HG03469 (cell line): ENCODE measurements at regions not wholly inside any gene's neighbourhood (a gene's known extent, or its start where the extent isn't known, plus 50 kb on each side); places are given as distances from the start of the nearest gene placed in this dataset.
"Not testable (repeated sequence)": the region's sequence is repeated elsewhere in the genome, so short reads cannot be mapped to it uniquely, and the experiment has no call there.

ENCODE experiments used
- ATAC-seq: cut with Tn5 transposase; IDR thresholded peaks from one replicate; pipeline ENCODE4 v1.9.1; 2021; ENCODE audit warnings: mild to moderate bottlenecking, moderate library complexity, moderate number of reproducible peaks; ENCODE audit not compliant: unreplicated experiment

GRCh38 chr6:113693851-113694250, 163.3 kb upstream of the MARCKS start:
- no peak for ATAC-seq

- ATAC-seq = no peak
These were observed 162.7 kb upstream of the MARCKS start for GRCh38 chr6:113694278-113695077.

- no peak for ATAC-seq
These were observed 161.6 kb upstream of the MARCKS start for GRCh38 chr6:113695516-113695915.

- ATAC-seq = no peak
These were observed 160.2 kb upstream of the MARCKS start for GRCh38 chr6:113696960-113697359.

GRCh38 chr6:113697632-113698410, 159.3 kb upstream of the MARCKS start:
- ATAC-seq = peak; percentile 68

GRCh38 chr6:113699239-113699638, 157.9 kb upstream of the MARCKS start:
- ATAC-seq = no peak

GRCh38 chr6:113701552-113702254, 155.4 kb upstream of the MARCKS start:
- ATAC-seq = no peak

- no peak for ATAC-seq
These were observed 150.0 kb upstream of the MARCKS start for GRCh38 chr6:113707194-113707593.

GRCh38 chr6:113709936-113710509, 147.1 kb upstream of the MARCKS start:
- no peak for ATAC-seq

- no peak for ATAC-seq
These were observed 143.5 kb upstream of the MARCKS start for GRCh38 chr6:113713665-113714064.

GRCh38 chr6:113718588-113718987, 138.6 kb upstream of the MARCKS start:
- ATAC-seq = no peak

- ATAC-seq = no peak
These were observed 138.1 kb upstream of the MARCKS start for GRCh38 chr6:113719064-113719463.

GRCh38 chr6:113719545-113719944, 137.6 kb upstream of the MARCKS start:
- ATAC-seq = no peak

GRCh38 chr6:113723182-113723581, 134.0 kb upstream of the MARCKS start:
- ATAC-seq = no peak

- not testable (repeated sequence) for ATAC-seq
These were observed 132.2 kb upstream of the MARCKS start for GRCh38 chr6:113724927-113725326.

- ATAC-seq = no peak
These were observed 125.6 kb upstream of the MARCKS start for GRCh38 chr6:113731541-113731940.

- ATAC-seq = no peak
These were observed 124.7 kb upstream of the MARCKS start for GRCh38 chr6:113732384-113732966.

GRCh38 chr6:113733381-113733780, 123.8 kb upstream of the MARCKS start:
- ATAC-seq = no peak

- ATAC-seq = no peak
These were observed 122.2 kb upstream of the MARCKS start for GRCh38 chr6:113734982-113735381.

GRCh38 chr6:113735491-113735890, 121.7 kb upstream of the MARCKS start:
- no peak for ATAC-seq

- ATAC-seq = no peak
These were observed 120.2 kb upstream of the MARCKS start for GRCh38 chr6:113736978-113737377.
